ENCODE measurements at regions not wholly inside any gene's neighbourhood (a gene's known extent, or its start where the extent isn't known, plus 50 kb on each side); places are given as distances from the start of the nearest gene placed in this dataset.

DNA sequence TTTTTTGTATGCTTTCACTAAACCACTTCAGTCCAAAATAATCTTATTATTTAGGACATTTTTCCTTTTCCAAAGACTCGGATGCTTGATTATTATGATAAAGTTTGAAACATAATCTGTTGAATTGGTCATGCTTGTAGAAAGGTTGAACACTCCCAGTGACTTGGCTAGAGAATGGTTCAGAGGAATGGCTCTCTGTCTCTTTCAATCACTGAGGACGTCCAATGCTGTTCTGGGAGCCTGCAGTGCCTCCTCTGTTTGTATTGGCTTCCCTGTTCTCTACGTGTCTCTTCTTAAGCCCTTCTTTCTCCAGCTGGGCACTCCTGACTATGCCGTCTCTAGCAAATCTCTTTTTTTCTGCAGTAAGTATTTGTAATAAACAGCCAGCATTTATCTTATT, 369.0 kb upstream of the DYNLRB2 start:
- H3K79me2 ChIP-seq (ENCODE audit: low read depth), result no peaks in the 10 kb centered on the region
- H2AFZ ChIP-seq, result no peak overlapping the region
- peaks cover 10% of the 10 kb centered on the region; the same call in 1 of the 2 replicates for H3K4me1 ChIP-seq (replicated peaks; ENCODE audit: insufficient read depth)
- H3F3A ChIP-seq (ENCODE audit: insufficient read depth, low read depth), result no peaks in the 10 kb centered on the region
- TF ChIP-seq EZH2 (IDR thresholded peaks at IDR 0.05; ENCODE audit: low read depth) (no peak), CTCF (conservative IDR thresholded peaks at IDR 0.05) (no peak)
- H3K27ac ChIP-seq, result no peak overlapping the region
- intact Hi-C loops (cut with micrococcal nuclease; ENCODE audit: unreplicated experiment), result no loop called here
- peaks cover 41% of the 10 kb centered on the region; the same call in 1 of the 2 replicates for H3K27me3 ChIP-seq (ENCODE audit: insufficient read depth, low read depth)
- H3K9me3 ChIP-seq (ENCODE audit: insufficient read depth, low read depth), result no peaks in the 10 kb centered on the region
- no peaks in the 10 kb centered on the region for H3K36me3 ChIP-seq (ENCODE audit: low read depth)
- H3K9me2 ChIP-seq (ENCODE audit: insufficient read depth), result no peaks in the 10 kb centered on the region
- no peaks in the 10 kb centered on the region for H4K20me1 ChIP-seq (ENCODE audit: insufficient read depth)
- CTCF ChIA-PET, result no interaction called here
- no peak overlapping the region for H3K4me2 ChIP-seq
- POLR2A ChIA-PET (ENCODE audit: unreplicated experiment), result no interaction called here
- DNase-seq, result no peak
- no TSS peak for BruUV-seq (replicated peaks)
- H3K4me3 ChIP-seq, result no peak overlapping the region

DNA sequence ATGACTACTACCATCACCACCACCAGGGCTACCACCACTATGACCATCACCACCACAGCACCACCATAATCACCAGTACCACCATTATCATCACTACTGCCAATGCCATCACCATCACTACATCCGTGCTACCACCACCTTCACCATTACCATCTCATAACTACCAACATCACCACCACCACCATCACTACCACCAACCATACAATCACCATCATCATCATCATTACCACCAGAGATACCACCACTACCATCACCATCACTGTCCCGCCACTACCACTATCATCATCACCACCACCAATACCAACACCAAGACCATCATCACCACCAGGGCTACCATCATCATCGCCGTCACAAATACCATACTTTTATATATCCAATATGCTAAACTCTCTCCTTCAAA, 369.6 kb upstream of the DYNLRB2 start:
- intact Hi-C loops (cut with micrococcal nuclease; ENCODE audit: unreplicated experiment), result no loop called here
- H3K27me3 ChIP-seq (ENCODE audit: insufficient read depth, low read depth), result peaks cover 45% of the 10 kb centered on the region; the same call in 1 of the 2 replicates
- no peaks in the 10 kb centered on the region for H3K9me2 ChIP-seq (ENCODE audit: insufficient read depth)
- no peaks in the 10 kb centered on the region for H3K79me2 ChIP-seq (ENCODE audit: low read depth)
- ChIA-PET CTCF (no interaction called here), POLR2A (ENCODE audit: unreplicated experiment) (no interaction called here)
- no peaks in the 10 kb centered on the region for H4K20me1 ChIP-seq (ENCODE audit: insufficient read depth)
- TF ChIP-seq EZH2 (IDR thresholded peaks at IDR 0.05; ENCODE audit: low read depth) (no peak), CTCF (conservative IDR thresholded peaks at IDR 0.05) (no peak)
- no peaks in the 10 kb centered on the region for H3K36me3 ChIP-seq (ENCODE audit: low read depth)
- H3F3A ChIP-seq (ENCODE audit: insufficient read depth, low read depth), result no peaks in the 10 kb centered on the region
- no peak for DNase-seq
- no peak overlapping the region for H2AFZ ChIP-seq
- no peak overlapping the region for H3K4me2 ChIP-seq
- H3K27ac ChIP-seq, result no peak overlapping the region
- no peaks in the 10 kb centered on the region for H3K9me3 ChIP-seq (ENCODE audit: insufficient read depth, low read depth)
- H3K4me1 ChIP-seq (replicated peaks; ENCODE audit: insufficient read depth), result peaks cover 10% of the 10 kb centered on the region; the same call in 1 of the 2 replicates
- no TSS peak for BruUV-seq (replicated peaks)
- H3K4me3 ChIP-seq, result no peak overlapping the region

GRCh38 chr16:80167657-80168390, 373.0 kb upstream of the DYNLRB2 start:
- H3K4me3 ChIP-seq, result no peak overlapping the region
- ChIA-PET POLR2A (ENCODE audit: unreplicated experiment) (no interaction called here), CTCF (no interaction called here)
- H3K9me3 ChIP-seq (ENCODE audit: insufficient read depth, low read depth), result no peaks in the 10 kb centered on the region
- no peaks in the 10 kb centered on the region for H3K79me2 ChIP-seq (ENCODE audit: low read depth)
- intact Hi-C loops (cut with micrococcal nuclease; ENCODE audit: unreplicated experiment), result no loop called here
- H3K4me2 ChIP-seq, result peak overlapping the region; percentile 28; the same call in 1 of the 2 replicates
- no peaks in the 10 kb centered on the region for H4K20me1 ChIP-seq (ENCODE audit: insufficient read depth)
- DNase-seq, result no peak
- H3K9me2 ChIP-seq (ENCODE audit: insufficient read depth), result no peaks in the 10 kb centered on the region
- no peaks in the 10 kb centered on the region for H3F3A ChIP-seq (ENCODE audit: insufficient read depth, low read depth)
- H2AFZ ChIP-seq, result no peak overlapping the region
- TF ChIP-seq CTCF (conservative IDR thresholded peaks at IDR 0.05) (no peak), EZH2 (IDR thresholded peaks at IDR 0.05; ENCODE audit: low read depth) (no peak)
- peaks cover 45% of the 10 kb centered on the region; the same call in 1 of the 2 replicates for H3K27me3 ChIP-seq (ENCODE audit: insufficient read depth, low read depth)
- no peaks in the 10 kb centered on the region for H3K36me3 ChIP-seq (ENCODE audit: low read depth)
- BruUV-seq (replicated peaks), result no TSS peak
- no peak overlapping the region for H3K27ac ChIP-seq
- H3K4me1 ChIP-seq (replicated peaks; ENCODE audit: insufficient read depth), result no peaks in the 10 kb centered on the region

All from PC-9 (cell line).